Breast epithelium (tissue), 4 donors: ENCODE measurements at regions not wholly inside any gene's neighbourhood (a gene's known extent, or its start where the extent isn't known, plus 50 kb on each side); places are given as distances from the start of the nearest gene placed in this dataset.

ENCODE experiments used
- DNase-seq, 2 donors: peaks; one replicate each; pipeline ENCODE4 v3.0.0-alpha.2; 2019; ENCODE audit warnings: low spot score in 2 of 2
- H3K27ac ChIP-seq, 2 donors: fragments of 200-600 bp; sonication (generic) in 1 of 2; one replicate each; pipeline ENCODE4 v1.5.1; 2016 to 2019; ENCODE audit warnings: mild to moderate bottlenecking in 1 of 2
- H3K27me3 ChIP-seq, 2 donors: fragments of 200-600 bp; sonication (generic) in 1 of 2; one replicate each; pipeline versions ENCODE4 v1.5.1 to v1.6.0; 2017 to 2019; ENCODE audit warnings: control low read depth in 1 of 2, mild to moderate bottlenecking in 1 of 2
- H3K36me3 ChIP-seq: fragments of 200-600 bp; one replicate; pipeline ENCODE4 v1.5.1; 2019
- H3K4me1 ChIP-seq, 2 donors: fragments of 200-600 bp; sonication (generic); one replicate each; pipeline ENCODE4 v1.5.1; 2016 to 2019; ENCODE audit warnings: control low read depth in 1 of 2
- H3K4me3 ChIP-seq, 3 donors: fragments of 200-600 bp; sonication (generic); 1 replicate in 2 of 3; 2 replicates in 1 of 3; pipeline ENCODE4 v1.5.1; 2016 to 2019; ENCODE audit warnings: mild to moderate bottlenecking in 3 of 3, moderate library complexity in 2 of 3
- H3K9me3 ChIP-seq, 2 donors: fragments of 200-600 bp; sonication (generic) in 1 of 2; one replicate each; pipeline ENCODE4 v1.5.1; 2016 to 2019; ENCODE audit warnings: control low read depth in 1 of 2
- POLR2A ChIP-seq: fragments of 450-650 bp; IDR thresholded peaks from one replicate; pipeline ENCODE4 v1.6.1; 2016; ENCODE audit warnings: antibody characterized with exemption, mild to moderate bottlenecking, moderate library complexity
- POLR2AphosphoS5 ChIP-seq, 3 donors: sonication (generic); formaldehyde crosslinking; IDR thresholded peaks; one replicate each; pipeline ENCODE4 v1.6.1; 2017; ENCODE audit warnings: antibody characterized with exemption in 3 of 3
- intact Hi-C: fragments of 100-400 bp; cut with DNase I; formaldehyde crosslinking; loops from one replicate; pipeline ENCODE4 v1.15.1; 2023; ENCODE audit warnings: low total_unique reads
- TF ChIP-seq, protein P1 (sequence below), 3 donors: fragments of 450-650 bp; IDR thresholded peaks; one replicate each; pipeline ENCODE4 v1.5.1; 2016 to 2017; ENCODE audit warnings: antibody characterized with exemption in 3 of 3, mild to moderate bottlenecking in 3 of 3, moderate library complexity in 3 of 3

DNA sequence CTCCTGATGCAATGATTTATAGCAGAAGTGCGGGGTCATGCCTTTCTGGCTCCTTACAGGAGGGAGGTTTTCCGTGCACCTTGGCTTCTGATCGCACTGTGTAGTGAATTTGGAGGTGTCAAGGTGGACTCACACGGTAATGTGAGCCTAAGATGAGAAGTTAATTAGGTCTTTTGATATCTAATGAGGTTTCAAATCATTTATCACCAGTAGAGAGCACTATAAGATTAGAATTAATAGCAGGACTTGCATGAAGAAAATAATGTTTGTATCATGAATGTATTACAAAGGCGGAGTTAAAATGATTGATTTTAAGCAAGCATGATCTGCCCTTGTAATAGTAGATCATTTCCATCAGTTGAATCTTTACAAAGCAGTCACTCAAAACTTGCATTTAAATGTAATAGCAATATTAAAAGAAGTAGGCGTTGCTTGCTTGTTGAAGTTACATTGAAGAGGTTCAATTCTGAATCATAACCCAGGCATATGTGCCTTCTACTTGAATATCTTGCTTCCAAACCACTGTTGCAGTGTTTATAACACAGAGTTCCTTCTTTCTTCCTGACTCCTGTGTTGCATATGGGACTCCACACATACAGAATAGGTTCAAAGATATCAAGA is 152.1 kb downstream of the FMR1NB start:
- intact Hi-C loops = loop anchor here (5.0 kb wide), 1 partner anchor 81 kb away; no protein-coding TSS in a partner anchor
- no peak overlapping the region for H3K4me3 ChIP-seq
- H3K27me3 ChIP-seq = peaks cover 0 to 3% of the 10 kb centered on the region in 2 donors
- no peaks in the 10 kb centered on the region for H3K9me3 ChIP-seq
- no peaks in the 10 kb centered on the region for H3K36me3 ChIP-seq
- no peak overlapping the region for H3K27ac ChIP-seq
- DNase-seq = no peak
- H3K4me1 ChIP-seq = no peaks in the 10 kb centered on the region
- no peak for TF ChIP-seq POLR2AphosphoS5 (IDR thresholded peaks at IDR 0.05)
- TF ChIP-seq, protein P1, sequence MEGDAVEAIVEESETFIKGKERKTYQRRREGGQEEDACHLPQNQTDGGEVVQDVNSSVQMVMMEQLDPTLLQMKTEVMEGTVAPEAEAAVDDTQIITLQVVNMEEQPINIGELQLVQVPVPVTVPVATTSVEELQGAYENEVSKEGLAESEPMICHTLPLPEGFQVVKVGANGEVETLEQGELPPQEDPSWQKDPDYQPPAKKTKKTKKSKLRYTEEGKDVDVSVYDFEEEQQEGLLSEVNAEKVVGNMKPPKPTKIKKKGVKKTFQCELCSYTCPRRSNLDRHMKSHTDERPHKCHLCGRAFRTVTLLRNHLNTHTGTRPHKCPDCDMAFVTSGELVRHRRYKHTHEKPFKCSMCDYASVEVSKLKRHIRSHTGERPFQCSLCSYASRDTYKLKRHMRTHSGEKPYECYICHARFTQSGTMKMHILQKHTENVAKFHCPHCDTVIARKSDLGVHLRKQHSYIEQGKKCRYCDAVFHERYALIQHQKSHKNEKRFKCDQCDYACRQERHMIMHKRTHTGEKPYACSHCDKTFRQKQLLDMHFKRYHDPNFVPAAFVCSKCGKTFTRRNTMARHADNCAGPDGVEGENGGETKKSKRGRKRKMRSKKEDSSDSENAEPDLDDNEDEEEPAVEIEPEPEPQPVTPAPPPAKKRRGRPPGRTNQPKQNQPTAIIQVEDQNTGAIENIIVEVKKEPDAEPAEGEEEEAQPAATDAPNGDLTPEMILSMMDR (IDR thresholded peaks at IDR 0.05) = no peak
- TF ChIP-seq POLR2A = no peak

DNA sequence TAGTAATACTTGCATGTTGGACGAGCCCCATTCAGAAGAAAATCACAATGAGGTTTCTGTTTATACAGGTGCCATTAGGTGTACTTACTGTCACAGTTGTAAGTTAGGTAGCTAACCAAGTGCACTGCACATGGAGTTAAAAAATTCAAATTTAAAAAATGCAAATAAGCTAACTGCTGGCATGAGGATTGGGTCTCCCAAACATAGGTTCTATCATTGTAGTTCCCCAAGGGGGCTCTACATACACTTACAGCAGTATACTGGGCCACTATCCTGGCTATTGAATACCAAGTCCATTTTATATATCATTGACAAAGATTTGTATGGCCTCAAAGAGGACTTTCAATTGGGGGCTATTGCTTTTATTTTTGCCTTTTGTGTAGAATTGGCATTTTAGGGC is 153.4 kb downstream of the FMR1NB start:
- no peak overlapping the region for H3K27ac ChIP-seq
- H3K36me3 ChIP-seq = no peaks in the 10 kb centered on the region
- TF ChIP-seq POLR2AphosphoS5 (IDR thresholded peaks at IDR 0.05) (no peak), POLR2A (no peak)
- TF ChIP-seq, protein P1 (IDR thresholded peaks at IDR 0.05) = no peak
- intact Hi-C loops = loop anchor here (5.0 kb wide), 1 partner anchor 82 kb away; no protein-coding TSS in a partner anchor
- no peaks in the 10 kb centered on the region for H3K4me1 ChIP-seq
- H3K4me3 ChIP-seq = no peak overlapping the region
- peaks cover 0 to 5% of the 10 kb centered on the region in 2 donors for H3K9me3 ChIP-seq
- H3K27me3 ChIP-seq = peaks cover 0 to 3% of the 10 kb centered on the region in 2 donors
- no peak for DNase-seq

- H3K4me1 ChIP-seq = no peaks in the 10 kb centered on the region
- peaks cover 0 to 3% of the 10 kb centered on the region in 2 donors for H3K27me3 ChIP-seq
- no peak for DNase-seq
- peaks cover 0 to 13% of the 10 kb centered on the region in 2 donors for H3K9me3 ChIP-seq
- TF ChIP-seq POLR2AphosphoS5 (IDR thresholded peaks at IDR 0.05) (no peak), POLR2A (no peak)
- intact Hi-C loops = no loop called here
- no peak overlapping the region for H3K4me3 ChIP-seq
- no peak overlapping the region for H3K27ac ChIP-seq
- H3K36me3 ChIP-seq = no peaks in the 10 kb centered on the region
Observed at GRCh38 chrX:148135738-148136137, 154.6 kb downstream of the FMR1NB start.

- Histone ChIP-seq H3K4me3 (no peak overlapping the region), H3K9me3 (no peaks in the 10 kb centered on the region), H3K4me1 (no peaks in the 10 kb centered on the region), H3K27ac (no peak overlapping the region), H3K36me3 (no peaks in the 10 kb centered on the region), H3K27me3 (no peaks in the 10 kb centered on the region)
- TF ChIP-seq POLR2A (no peak), POLR2AphosphoS5 (IDR thresholded peaks at IDR 0.05) (no peak)
- TF ChIP-seq, protein P1 (IDR thresholded peaks at IDR 0.05) = no peak
- intact Hi-C loops = no loop called here
- no peak for DNase-seq
Observed at GRCh38 chrX:148146121-148146520, 165.0 kb downstream of the FMR1NB start.

- intact Hi-C loops = no loop called here
- Histone ChIP-seq H3K9me3 (no peaks in the 10 kb centered on the region), H3K4me3 (no peak overlapping the region), H3K27ac (no peak overlapping the region), H3K4me1 (no peaks in the 10 kb centered on the region), H3K36me3 (no peaks in the 10 kb centered on the region), H3K27me3 (peaks cover 0 to 7% of the 10 kb centered on the region in 2 donors)
- TF ChIP-seq POLR2A (no peak), POLR2AphosphoS5 (IDR thresholded peaks at IDR 0.05) (no peak)
- no peak for DNase-seq
Observed at GRCh38 chrX:148156986-148157385, 175.8 kb downstream of the FMR1NB start.

DNA sequence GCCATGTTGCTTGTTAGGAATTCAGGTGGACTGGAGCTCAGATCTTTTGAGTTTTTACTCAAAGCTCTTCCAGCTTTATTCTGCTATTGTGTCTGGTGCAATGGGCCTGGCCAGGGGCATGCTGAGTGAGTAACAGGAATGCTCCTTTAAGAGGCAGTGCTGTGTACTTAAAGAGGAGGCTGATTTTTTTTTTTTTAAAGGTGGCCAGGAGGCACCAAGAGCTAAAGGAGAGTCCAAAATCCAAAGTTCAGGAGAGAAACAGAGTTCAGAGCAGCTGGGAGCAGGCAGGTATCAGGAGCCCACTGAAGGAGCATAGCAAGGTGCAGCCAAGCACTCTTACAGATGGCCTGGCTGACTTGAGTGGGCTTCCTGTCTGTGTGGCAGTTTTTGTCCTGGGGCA is 178.7 kb downstream of the FMR1NB start:
- H3K4me3 ChIP-seq = no peak overlapping the region
- H3K27me3 ChIP-seq = peaks cover 0 to 11% of the 10 kb centered on the region in 2 donors
- H3K27ac ChIP-seq = no peak overlapping the region
- no peaks in the 10 kb centered on the region for H3K36me3 ChIP-seq
- H3K9me3 ChIP-seq = no peaks in the 10 kb centered on the region
- intact Hi-C loops = no loop called here
- no peak for DNase-seq
- H3K4me1 ChIP-seq = no peaks in the 10 kb centered on the region
- TF ChIP-seq, protein P1 (IDR thresholded peaks at IDR 0.05) = no peak
- TF ChIP-seq POLR2AphosphoS5 (IDR thresholded peaks at IDR 0.05) (no peak), POLR2A (no peak)
